GM18517 (cell line): ENCODE measurements at regions not wholly inside any gene's neighbourhood (a gene's known extent, or its start where the extent isn't known, plus 50 kb on each side); places are given as distances from the start of the nearest gene placed in this dataset.

Source experiments
- ATAC-seq: cut with Tn5 transposase; IDR thresholded peaks from one replicate; pipeline ENCODE4 v1.9.1; 2021; ENCODE audit warnings: mild to moderate bottlenecking, moderate library complexity; ENCODE audit not compliant: unreplicated experiment

DNA sequence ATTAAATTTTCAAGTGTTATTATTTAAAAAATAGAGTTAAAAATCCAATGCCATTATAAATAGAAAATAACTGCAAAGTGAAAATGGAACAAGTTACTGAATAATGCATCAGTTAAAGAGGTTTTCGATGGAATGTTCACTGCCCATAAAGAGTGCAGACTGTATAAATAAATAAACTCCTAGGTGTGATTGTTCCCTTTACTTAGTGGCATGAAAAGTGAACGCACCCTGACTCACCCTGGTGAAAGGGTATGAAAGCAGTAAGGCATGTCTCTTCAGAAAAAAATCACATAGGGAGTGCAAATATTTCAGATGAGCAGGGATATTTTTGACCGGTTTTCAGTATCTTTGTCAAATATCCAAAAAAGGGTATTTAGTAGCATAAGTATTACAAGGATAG lies 387.8 kb downstream of the DCAF12L2 start:
- ATAC-seq: no peak

DNA sequence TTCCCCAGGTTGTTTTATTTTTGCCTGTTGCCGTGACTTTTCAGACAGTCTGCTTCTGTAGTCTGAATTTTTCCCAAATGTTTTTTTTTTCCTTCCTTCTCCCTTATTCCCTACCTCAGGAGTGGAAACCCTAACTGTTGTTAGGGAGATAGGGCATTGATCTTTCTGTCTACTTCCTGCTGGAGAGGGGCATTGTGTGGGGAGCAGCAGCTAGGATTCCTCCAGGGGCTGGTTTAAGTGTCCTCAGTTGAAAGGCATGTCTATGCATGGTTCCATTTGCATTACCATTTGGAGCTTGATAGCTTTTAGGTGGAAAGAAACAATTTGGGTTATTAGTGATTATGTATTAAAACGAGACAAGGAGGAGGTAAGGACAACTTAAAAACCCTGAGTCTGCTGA lies 383.9 kb downstream of the DCAF12L2 start:
- ATAC-seq: no peak

DNA sequence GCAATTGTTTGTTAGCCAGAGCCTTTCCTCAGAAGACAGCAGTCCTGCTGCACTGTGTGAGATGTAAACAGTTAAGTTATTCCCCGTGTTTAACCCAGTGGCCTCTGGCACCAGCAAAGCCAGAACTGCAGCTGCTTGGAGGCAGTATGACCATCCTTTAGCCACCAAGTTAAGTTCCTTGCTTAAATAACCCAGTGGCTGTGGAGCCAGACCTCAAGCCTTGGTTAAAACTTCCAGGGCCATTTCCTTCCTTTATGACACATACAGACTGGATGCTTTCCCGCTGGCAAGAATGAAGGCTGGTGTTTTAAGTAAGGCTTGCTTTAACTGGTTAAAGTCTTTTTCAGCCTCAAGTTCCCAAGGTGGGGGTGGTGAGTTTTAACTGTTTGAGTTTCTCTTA lies 379.8 kb downstream of the DCAF12L2 start:
- no peak for ATAC-seq

DNA sequence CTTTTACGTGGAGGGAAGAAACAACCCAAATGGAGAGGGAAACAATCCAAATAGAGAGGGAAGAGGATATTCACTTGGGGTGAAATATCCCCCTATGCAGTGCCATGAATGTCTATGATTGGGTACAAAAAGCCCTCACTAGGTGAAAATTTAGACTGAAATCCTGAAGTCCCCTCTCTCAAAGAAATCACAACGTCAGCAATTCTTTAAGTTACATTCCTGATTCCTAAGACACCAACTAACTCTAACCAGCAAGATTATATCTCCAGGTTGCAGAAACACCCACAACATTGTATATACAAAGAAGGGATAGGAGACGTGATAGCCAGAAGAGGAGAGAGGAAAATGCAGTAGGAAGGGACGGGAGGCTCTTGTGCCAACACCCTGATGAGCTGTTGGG lies 374.3 kb downstream of the DCAF12L2 start:
- ATAC-seq: no peak

DNA sequence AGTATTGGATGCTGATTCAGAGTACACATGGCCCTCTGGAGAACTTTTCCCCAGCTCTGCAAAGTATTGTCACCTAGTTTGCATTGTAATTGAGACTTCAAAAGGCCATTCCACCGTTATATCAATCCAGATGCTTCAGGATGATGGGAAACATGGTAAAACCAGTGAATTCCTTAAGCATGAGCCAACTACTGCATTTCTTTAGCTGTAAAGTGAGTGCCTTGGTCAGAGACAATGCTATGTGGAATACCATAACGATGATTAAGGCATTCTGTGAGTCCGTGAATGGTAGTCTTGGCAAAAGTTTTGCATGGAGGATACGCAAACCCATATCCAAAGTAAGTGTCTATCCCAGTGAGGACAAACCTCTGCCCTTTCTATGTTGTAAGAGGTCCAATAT lies 355.2 kb downstream of the DCAF12L2 start:
- no peak for ATAC-seq

DNA sequence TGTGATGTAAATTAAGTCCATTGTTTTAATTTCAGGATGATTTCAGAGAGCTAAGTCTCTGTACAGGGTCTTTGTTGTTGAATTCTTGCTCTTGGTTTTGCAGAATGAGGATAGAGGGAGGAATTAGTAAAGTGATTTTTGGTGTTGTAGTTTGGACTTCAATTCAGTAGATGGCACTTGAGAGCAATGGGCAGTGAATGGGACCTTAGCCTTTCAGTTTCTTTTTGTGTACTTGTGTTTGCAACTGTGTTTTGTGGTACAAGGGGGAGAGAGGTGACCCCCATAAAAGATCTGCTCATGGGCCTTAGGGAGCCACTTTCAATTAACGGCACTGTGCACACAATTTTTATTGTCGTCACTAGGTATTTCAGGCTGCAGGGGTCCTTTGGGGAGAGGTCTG lies 340.0 kb downstream of the DCAF12L2 start:
- peak; percentile 71 for ATAC-seq

DNA sequence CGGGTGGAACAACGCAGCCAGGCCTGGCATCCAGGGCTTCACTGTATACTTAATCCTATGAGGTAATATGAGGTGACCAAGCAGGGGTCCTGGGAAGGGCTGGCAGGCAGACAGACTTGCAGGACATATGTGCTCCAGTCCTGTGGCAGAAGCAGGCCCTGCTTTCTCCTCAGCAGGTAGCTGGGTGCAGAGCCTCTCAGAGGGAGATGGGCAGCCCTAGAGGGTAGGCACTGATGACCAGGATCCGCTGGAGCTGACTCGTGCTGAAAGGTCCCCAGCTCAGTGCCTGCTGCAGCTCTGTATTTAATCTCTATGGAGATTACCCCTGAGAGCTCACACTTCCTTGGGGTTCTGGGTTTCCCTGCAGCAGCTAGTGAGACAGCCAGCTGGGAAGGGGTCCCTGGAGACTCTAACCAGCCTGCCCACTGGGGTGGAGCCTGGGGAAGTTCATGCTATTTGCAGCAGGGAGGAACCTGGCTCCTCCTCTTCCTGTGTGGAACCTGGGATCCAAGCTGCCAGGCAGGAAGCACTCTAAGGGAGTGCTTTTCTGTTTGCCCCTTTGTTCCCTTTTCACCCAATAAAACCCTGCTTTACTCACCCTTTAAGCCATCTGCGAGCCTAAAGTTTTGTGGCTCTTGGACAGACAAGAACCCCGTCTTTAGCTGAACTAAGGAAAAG lies 339.2 kb downstream of the DCAF12L2 start:
- ATAC-seq: no peak

DNA sequence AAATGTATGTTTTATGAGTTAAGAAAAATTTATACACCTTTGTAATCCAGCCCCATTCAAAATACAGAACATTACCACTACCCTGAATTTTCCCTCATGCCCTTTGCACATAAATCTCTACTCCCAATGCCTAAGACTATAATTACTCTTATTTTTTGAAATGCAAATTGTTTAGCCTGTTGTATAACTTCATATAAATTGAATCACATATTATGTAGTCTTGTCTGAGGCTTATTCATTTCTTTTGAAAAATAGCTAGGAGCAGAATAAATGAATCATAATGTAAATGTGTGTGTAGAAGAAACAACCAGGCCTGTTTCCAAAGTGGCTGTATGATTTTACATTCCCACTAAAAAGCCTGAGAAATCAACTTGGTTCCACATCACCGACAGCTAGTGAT lies 319.8 kb downstream of the DCAF12L2 start:
- no peak for ATAC-seq

DNA sequence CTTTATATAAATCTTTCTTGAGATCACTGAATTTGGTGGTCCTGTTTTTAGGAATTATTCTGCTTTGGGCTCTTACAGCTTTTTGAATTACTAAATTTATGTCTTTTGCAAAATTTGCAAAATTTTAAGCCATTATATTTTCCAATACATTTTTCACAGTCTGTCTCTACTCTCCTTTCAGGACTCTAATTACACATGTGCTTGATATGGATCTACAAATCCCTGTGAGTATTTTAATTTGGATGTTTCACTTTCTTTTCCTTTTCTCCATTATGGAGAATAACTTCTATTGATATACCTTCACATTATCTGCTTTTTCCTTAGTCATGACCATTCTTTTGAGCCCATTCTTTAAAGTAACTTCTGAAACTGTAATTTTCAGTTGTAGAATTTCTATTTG lies 315.4 kb downstream of the DCAF12L2 start:
- ATAC-seq: no peak

DNA sequence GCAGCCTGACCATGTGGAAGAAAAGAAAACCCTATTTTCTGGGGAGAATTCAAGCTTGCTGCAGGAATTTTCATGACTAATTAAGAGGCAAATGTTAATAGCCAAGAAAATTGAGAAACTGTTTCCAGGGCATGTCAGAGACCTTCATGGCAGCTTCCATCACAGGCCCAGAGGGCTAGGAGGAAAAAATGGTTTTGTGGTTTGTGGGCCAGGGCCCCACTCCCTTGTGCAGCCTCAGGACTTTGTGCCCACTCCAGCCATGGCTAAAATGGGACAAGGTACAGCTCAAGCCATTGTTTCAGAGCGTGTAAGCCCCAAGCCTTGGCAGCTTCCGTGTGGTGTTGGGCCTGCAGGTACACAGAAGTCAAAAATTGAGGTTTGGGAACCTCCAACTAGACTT lies 282.9 kb downstream of the DCAF12L2 start:
- no peak for ATAC-seq

DNA sequence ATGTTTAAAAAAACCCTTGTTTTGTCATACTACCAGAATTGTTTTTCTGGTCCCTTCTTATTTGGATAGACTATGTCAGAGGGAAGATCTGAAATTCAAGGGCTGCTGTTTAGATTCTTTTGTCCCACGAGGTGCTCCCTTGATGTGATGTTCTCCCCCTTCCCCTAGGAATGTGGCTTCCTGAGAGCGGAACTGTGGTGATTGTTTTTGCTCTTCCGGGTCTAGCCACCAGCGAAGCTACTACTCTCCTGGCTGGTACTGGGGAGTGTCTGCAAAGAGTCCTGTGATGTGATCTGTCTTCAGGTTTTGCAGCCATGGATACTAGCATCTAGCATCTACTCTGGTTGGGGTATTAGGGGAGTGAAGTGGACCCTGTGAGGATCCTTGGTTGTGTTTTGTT lies 271.1 kb downstream of the DCAF12L2 start:
- ATAC-seq: no peak

DNA sequence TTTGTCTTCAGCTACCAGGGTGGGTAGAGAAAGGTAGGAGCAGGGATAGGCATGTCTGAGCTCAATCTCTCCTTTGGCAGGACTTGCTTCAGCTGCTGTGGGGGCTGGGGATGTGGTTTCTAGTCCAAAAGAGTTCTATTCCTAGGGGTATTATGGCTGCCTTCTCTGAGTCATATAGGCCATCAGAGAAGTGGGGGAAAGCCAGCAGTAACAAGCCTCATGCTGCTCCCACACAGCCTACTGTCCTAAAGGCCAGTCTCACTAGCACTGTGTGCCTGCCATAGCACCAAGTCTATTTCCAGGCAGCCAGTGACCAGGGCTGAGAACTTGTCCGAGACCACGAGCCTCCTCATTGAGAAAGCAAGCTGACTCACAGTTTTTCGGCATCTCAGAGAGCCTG lies 270.6 kb downstream of the DCAF12L2 start:
- ATAC-seq: no peak

DNA sequence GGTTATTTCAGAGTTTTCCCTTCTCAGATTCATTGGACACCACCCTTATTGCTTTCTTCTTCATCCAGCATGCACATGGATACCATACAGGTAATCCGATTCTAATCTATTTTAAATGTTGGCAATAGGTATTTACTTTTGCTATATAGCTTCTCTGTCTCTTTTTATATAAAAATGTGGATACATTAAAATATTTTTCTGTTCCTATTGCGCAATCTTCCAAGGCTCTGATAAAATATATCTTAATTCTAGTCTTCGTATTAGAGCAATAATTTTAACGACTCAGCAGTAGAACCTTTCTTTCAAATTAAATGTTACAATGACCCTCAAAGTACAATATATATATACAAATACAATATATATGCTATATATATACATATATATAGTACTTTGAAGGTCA lies 239.8 kb downstream of the DCAF12L2 start:
- ATAC-seq: no peak

DNA sequence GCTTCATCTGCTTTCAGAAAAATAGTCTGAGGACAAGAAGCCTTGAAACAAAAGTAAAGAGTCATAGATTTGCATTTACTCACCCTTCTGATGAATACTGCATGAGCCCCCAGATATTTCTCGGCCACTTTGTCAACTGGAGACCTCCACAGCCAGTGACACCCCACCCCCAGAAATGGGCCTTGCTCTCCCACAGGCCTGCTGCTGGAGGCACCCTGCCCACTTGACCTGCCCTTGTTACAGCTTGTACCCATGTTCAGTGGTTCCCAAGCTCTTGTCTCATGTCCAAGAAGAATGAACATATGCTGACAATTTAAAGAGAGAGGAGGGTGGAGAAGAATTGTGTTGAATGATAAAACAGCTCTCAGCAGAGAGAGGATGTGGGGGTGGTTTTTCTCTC lies 225.1 kb downstream of the DCAF12L2 start:
- ATAC-seq: no peak

DNA sequence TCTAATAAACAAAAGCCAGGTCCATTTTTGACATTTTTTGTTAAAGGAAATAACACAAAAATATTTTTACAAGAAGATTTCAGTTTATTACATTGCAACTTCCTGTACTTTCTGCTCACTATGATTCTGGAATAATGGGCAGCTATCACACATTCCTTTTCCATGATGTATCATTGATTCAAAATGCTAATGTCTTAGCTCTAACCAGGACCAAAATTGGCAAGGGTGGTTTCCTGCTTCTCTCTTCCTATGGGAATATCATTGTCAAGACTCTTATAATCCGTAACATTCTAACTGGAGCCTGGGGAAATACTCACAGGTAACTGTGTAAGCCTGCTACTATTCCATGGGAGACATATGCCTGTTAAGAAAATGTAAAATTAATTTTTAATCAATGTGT lies 218.6 kb downstream of the DCAF12L2 start:
- ATAC-seq: no peak

DNA sequence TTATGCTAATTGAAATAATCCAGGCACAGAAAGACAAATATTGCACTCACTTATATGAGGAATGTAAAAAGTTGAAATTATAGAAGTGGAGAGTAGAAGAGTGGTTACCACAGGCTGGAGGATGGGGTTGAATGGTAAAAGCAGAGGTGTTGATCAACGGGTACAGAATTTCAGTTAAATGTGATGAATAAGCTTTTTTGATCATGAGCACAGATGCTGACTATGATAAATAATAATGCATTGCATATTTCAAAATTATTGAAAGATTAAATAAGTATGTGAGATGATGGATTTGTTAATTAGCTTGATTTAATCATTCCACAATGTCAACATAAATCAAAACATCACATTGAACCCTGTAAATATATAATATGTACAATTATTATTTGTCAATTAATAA lies 213.1 kb downstream of the DCAF12L2 start:
- ATAC-seq: no peak

DNA sequence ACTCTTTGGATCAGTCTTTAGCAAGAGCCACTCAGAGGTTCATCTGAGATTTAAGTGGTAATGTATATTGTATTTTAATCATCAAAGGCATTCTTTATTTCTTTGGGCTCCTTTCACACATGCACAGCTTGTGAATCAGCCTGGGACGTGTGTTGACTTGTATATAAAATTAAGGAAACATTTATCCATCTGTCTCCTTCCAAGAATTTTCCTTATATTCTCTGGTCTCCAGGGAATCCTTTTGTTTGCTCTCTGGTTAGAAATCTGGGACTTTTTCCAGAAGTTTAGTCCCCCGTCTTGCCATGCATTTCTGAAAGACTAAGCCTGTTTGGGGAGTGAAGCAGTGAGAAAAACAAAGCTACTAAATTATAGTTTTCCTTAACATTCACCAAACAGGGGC lies 212.3 kb downstream of the DCAF12L2 start:
- ATAC-seq: no peak

DNA sequence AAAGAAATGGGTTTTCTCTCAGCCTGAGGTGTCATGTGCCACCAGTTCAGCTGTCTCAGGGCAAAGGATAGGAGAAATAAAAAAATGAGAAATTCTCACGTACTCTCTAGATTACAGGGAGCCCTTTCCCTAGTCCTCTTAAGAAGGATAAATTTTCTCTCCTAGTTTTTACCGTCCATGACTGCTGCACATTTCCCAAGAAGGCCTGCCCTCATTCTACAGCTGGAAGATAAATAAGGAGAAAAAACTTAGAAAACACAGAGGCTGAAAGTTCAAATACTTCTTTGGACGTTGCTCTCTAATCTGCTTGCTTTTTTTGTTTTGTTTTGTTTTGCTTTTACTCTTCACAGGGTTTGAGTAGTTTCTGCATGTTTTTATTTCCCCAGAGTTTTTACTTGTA lies 211.9 kb downstream of the DCAF12L2 start:
- ATAC-seq: no peak

DNA sequence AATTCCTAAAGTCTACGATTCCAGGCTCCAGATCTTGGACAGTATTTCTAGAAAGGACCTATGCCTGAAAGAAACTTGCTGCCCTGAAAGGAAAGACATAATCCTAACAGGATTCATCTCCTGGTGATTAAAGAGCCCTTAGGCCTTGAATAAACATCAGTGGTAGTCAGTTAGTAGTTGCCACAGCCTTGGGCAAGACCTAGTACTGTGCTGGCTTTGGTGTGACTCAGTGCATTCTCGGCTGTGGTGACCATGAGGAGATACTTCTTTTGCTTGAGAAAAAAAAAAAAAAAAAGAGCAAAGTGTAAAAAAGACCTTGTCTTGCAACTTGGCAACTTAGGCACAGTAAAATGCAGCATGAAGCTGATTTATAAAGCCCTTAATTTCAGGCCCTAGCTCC lies 188.2 kb downstream of the DCAF12L2 start:
- no peak for ATAC-seq

DNA sequence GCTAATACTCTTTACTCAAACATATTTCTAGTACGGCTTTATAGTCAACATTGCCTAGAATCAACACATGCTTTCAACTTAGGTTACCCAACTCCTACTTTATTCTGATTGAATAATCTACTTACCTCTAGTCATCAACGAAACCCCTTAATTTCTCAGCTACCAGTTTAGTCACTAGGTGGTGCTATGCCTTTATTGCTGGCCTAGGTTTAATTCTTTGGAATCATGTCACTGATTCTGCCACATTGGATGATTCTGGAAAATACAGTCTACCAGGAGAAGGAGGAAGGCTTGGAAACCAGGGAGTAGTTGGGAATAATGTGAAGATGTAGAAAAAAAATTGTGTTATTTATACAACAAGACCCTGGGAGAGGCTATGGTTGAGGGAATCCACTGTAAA lies 167.7 kb downstream of the DCAF12L2 start:
- no peak for ATAC-seq

DNA sequence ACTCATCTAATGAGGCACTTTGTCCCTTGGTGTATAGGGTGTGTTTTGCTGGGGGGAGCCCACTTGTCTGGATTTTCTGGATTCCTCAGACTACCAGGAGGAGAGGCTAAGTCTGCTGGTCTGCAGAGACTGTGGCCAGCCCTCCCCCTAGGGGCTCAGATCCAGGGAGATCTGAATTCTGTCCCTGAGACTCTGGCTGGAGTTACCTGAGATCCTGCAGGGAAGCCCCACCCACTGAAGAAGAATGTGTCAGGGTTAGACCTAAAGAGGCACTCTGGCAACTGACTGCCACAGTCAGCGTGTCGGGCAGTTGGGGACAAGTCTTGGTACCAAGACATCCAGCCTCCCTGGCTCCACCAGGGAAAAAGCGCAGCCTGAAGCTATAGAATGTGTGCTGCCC lies 138.9 kb downstream of the DCAF12L2 start:
- ATAC-seq: no peak

DNA sequence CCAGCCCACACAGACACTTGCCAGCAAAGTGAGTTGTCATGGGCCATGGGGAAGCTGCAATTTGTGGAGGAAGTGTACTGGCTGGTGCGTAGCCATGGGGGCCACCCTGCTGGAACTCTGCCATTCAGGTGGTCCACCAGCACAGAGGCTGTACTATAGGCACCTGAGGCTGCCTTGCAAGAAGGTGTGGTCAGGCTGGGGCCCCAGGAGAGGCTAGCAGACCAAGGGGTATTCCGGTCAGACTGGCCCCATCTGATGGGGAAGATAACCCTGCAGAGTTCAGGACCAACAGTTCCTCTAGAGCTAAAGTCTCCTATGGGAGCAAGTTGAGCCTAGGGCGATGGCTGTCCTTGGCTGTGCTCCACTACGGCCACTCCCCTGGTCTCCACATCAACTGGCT lies 136.1 kb downstream of the DCAF12L2 start:
- ATAC-seq: no peak

DNA sequence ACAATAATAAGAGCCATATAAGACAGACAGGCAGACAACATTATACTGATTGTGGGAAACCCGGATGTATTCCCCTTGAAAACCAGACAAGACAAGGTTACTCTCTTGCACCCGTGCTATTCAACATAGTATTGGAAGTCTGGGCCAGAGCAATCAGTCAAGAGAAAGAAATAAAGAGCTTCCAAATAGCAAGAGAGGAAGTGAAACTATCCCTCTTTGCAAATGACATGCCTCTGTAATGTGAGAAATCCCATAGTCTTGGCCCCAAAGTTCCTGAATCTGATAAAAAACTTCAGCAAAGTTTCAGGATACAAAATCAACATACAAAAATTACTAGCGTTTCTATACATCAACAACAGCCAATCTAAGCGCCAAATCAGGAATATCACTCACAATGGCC lies 102.1 kb downstream of the DCAF12L2 start:
- ATAC-seq: no peak
